Prostate gland (tissue), 2 donors: ENCODE measurements at regions not wholly inside any gene's neighbourhood (a gene's known extent, or its start where the extent isn't known, plus 50 kb on each side); places are given as distances from the start of the nearest gene placed in this dataset.
A peak's percentile ranks its signal among the peaks of the same experiment; 100 is the strongest.
"Not testable (repeated sequence)": the region's sequence is repeated elsewhere in the genome, so short reads cannot be mapped to it uniquely, and the experiment has no call there.

Experiments used
- DNase-seq: peaks from one replicate; pipeline ENCODE4 v3.0.0-alpha.2; 2019; ENCODE audit warnings: low spot score
- H3K27ac ChIP-seq, 2 donors: fragments of 200-600 bp; sonication (generic); 2 replicates each; pipeline ENCODE4 v1.5.1; 2017 to 2019
- H3K27me3 ChIP-seq: fragments of 200-600 bp; sonication (generic); replicated peaks from 2 replicates; pipeline ENCODE4 v1.5.1; 2019; ENCODE audit not compliant: insufficient read depth
- H3K36me3 ChIP-seq, 2 donors: fragments of 200-600 bp; sonication (generic); 1 replicate in 1 of 2; 2 replicates in 1 of 2; pipeline versions ENCODE4 v1.5.1 to v1.8.1; 2017 to 2019
- H3K4me1 ChIP-seq: fragments of 200-600 bp; sonication (generic); replicated peaks from 2 replicates; pipeline ENCODE4 v1.5.1; 2019
- H3K4me3 ChIP-seq, 2 donors: fragments of 200-600 bp; sonication (generic); 2 replicates each; pipeline ENCODE4 v1.5.1; 2017 to 2019
- H3K9me3 ChIP-seq: fragments of 200-600 bp; sonication (generic); 2 replicates; pipeline ENCODE4 v1.5.1; 2017
- CTCF ChIP-seq, 4 experiments: fragments of 200-600 bp in 2 of 4; fragments of 450-650 bp in 2 of 4; sonication (generic) in 2 of 4; IDR thresholded peaks; 1 replicate in 3 of 4; 2 replicates in 1 of 4; pipeline ENCODE4 v1.5.1; 2016 to 2019; ENCODE audit warnings: antibody characterized with exemption in 4 of 4, mild to moderate bottlenecking in 2 of 4, moderate library complexity in 2 of 4
- POLR2A ChIP-seq: fragments of 450-650 bp; IDR thresholded peaks from one replicate; pipeline ENCODE4 v1.6.1; 2016; ENCODE audit warnings: antibody characterized with exemption, mild to moderate bottlenecking
- POLR2AphosphoS5 ChIP-seq: sonication (generic); formaldehyde crosslinking; IDR thresholded peaks from one replicate; pipeline ENCODE4 v1.6.1; 2017; ENCODE audit warnings: antibody characterized with exemption
- WGBS: methylation state at CpG from one replicate; pipeline ENCODE4 v1.1.5; 2018; 5-methylcytosine and 5-hydroxymethylcytosine counted together
- intact Hi-C: fragments of 100-400 bp; cut with DNase I; formaldehyde crosslinking; loops from one replicate; pipeline ENCODE4 v1.14.2; 2022

GRCh38 chr21:27902904-27903303 is 936.0 kb upstream of the ADAMTS5 start:
- H3K27me3 ChIP-seq, H3K36me3 ChIP-seq, DNase-seq, H3K27ac ChIP-seq, H3K4me1 ChIP-seq, H3K9me3 ChIP-seq, intact Hi-C loops, H3K4me3 ChIP-seq: not testable (repeated sequence)
- WGBS, result 62% methylated on average over 2 of the region's 2 CpGs

GRCh38 chr21:27893619-27894018 is 926.7 kb upstream of the ADAMTS5 start:
- intact Hi-C loops, H3K27ac ChIP-seq: not testable (repeated sequence)

GRCh38 chr21:27891495-27891894 is 924.6 kb upstream of the ADAMTS5 start:
- H3K4me3 ChIP-seq, H3K27me3 ChIP-seq, H3K27ac ChIP-seq, intact Hi-C loops, H3K4me1 ChIP-seq, H3K9me3 ChIP-seq, DNase-seq, H3K36me3 ChIP-seq: not testable (repeated sequence)
- WGBS, result 33% methylated on average over 4 of the region's 4 CpGs

More at GRCh38 chr21:27893619-27894018, 926.7 kb upstream of the ADAMTS5 start:
- not testable (repeated sequence) for H3K9me3 ChIP-seq, H3K36me3 ChIP-seq, DNase-seq, H3K4me1 ChIP-seq, H3K4me3 ChIP-seq, H3K27me3 ChIP-seq
- WGBS, result 94% methylated on average over 2 of the region's 3 CpGs

- H3K9me3 ChIP-seq, DNase-seq, intact Hi-C loops, H3K27ac ChIP-seq, H3K4me1 ChIP-seq, H3K27me3 ChIP-seq, H3K4me3 ChIP-seq, H3K36me3 ChIP-seq: not testable (repeated sequence)
- 80% methylated on average over 1 of the region's 1 CpG for WGBS
Measured at GRCh38 chr21:27887808-27888455, 921.0 kb upstream of the ADAMTS5 start.

DNA sequence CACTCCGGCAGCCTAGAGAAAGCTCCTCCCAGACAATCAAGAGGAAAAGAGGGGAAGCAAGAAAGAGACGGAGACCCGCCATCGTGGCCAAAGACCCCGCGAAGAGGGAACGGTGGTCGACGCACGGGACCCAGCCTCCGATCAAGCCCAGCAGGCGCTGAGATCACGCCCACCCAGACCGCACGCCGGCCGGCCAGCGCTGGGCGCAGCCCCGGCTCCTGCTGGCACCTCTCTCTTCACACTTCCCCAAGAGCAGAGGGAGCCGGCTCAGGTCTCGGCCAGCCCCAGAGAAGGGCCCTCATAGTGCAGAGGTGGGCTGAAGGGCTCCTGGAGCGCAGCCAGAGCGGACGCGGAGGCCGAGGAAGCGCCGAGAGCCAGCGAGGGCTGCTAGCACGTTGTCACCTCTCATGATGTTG is 918.4 kb upstream of the ADAMTS5 start:
- TF ChIP-seq POLR2AphosphoS5 (no peak), CTCF (IDR thresholded peaks at IDR 0.05) (no peak), POLR2A (no peak)
- H3K4me1 ChIP-seq, result no peaks in the 10 kb centered on the region
- H3K27ac ChIP-seq, result no peak overlapping the region
- H3K9me3 ChIP-seq, result no peaks in the 10 kb centered on the region
- 95% methylated on average over 31 of the region's 31 CpGs for WGBS
- H3K36me3 ChIP-seq, result no peaks in the 10 kb centered on the region
- no peak for DNase-seq
- intact Hi-C loops, result no loop called here
- H3K4me3 ChIP-seq, result no peak overlapping the region
- no peaks in the 10 kb centered on the region for H3K27me3 ChIP-seq

GRCh38 chr21:27881331-27881730 is 914.4 kb upstream of the ADAMTS5 start:
- H3K36me3 ChIP-seq, H3K27ac ChIP-seq, H3K4me3 ChIP-seq, intact Hi-C loops, H3K9me3 ChIP-seq, DNase-seq, H3K4me1 ChIP-seq, H3K27me3 ChIP-seq: not testable (repeated sequence)
- WGBS, result 56% methylated on average over 3 of the region's 3 CpGs

- H3K9me3 ChIP-seq, H3K36me3 ChIP-seq, intact Hi-C loops, H3K4me3 ChIP-seq, H3K27ac ChIP-seq, H3K4me1 ChIP-seq, H3K27me3 ChIP-seq: not testable (repeated sequence)
- TF ChIP-seq POLR2AphosphoS5, result peak; percentile 45
- peak; percentile 52 for DNase-seq
- 36% methylated on average over 2 of the region's 2 CpGs for WGBS
Measured at GRCh38 chr21:27872411-27872810, 905.5 kb upstream of the ADAMTS5 start.

DNA sequence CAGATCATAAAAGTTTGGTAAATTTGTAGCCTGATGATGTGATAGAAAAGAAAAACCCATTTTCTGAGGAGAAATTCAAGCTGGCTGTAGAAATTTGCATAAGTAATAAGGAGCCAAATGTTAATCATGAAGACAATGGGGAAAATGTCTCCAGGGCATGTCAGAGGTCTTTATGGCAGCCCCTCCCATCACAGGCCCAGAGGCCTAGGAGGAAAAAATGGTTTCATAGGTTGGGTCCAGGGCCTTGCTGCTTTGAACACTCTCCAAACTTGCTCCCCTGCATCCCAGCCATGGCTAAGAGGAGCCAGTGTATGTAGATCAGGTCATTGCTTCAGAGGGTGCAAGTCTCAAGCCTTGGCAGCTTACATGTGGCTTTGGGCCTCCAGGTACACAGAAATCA is 903.9 kb upstream of the ADAMTS5 start:
- H3K4me3 ChIP-seq, H3K27ac ChIP-seq, H3K27me3 ChIP-seq, intact Hi-C loops, H3K36me3 ChIP-seq, H3K4me1 ChIP-seq, DNase-seq, H3K9me3 ChIP-seq: not testable (repeated sequence)

GRCh38 chr21:27860314-27860955 is 893.5 kb upstream of the ADAMTS5 start:
- H3K9me3 ChIP-seq, H3K4me1 ChIP-seq, intact Hi-C loops, DNase-seq, H3K27ac ChIP-seq, H3K4me3 ChIP-seq, H3K36me3 ChIP-seq, H3K27me3 ChIP-seq: not testable (repeated sequence)
- 66% methylated on average over 3 of the region's 3 CpGs for WGBS

- DNase-seq, H3K9me3 ChIP-seq, H3K27me3 ChIP-seq, intact Hi-C loops, H3K27ac ChIP-seq, H3K4me1 ChIP-seq, H3K36me3 ChIP-seq, H3K4me3 ChIP-seq: not testable (repeated sequence)
- WGBS, result 93% methylated on average over 5 of the region's 5 CpGs
Measured at GRCh38 chr21:27858053-27858825, 891.4 kb upstream of the ADAMTS5 start.

DNA sequence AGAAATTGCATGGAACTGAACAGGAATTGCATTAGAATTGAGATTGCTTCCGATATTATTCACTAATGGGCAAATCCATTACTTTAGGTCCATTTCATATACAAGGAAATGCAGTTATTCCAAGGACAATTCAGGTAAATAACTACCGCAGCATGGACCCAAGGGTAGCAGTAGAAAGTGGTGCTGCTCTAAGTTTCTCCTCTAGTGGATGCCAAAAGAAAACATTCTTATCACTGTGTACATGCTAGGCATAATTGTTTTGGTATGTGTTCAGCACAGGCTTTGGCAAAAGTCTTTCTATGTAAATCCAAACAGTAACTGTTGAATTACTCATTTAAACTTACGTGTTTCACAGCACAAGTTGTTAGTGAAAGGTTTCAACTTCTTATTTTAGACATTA is 890.1 kb upstream of the ADAMTS5 start:
- 88% methylated on average over 3 of the region's 3 CpGs for WGBS
- H3K36me3 ChIP-seq, H3K27me3 ChIP-seq, H3K9me3 ChIP-seq, H3K27ac ChIP-seq, intact Hi-C loops, DNase-seq, H3K4me1 ChIP-seq, H3K4me3 ChIP-seq: not testable (repeated sequence)
